Glutamatergic neuron (in vitro differentiated cells): ENCODE measurements at regions not wholly inside any gene's neighbourhood (a gene's known extent, or its start where the extent isn't known, plus 50 kb on each side); places are given as distances from the start of the nearest gene placed in this dataset.

Experiments
- DNase-seq: peaks from one replicate; pipeline ENCODE4 v3.0.0; 2022
- H3K27ac Mint-ChIP-seq: one replicate; pipeline ENCODE4 v1.8.0; 2020; ENCODE audit warnings: mild to moderate bottlenecking, mixed read lengths, inconsistent platforms; ENCODE audit not compliant: unreplicated experiment
- H3K27me3 Mint-ChIP-seq: one replicate; pipeline ENCODE4 v1.8.0; 2020; ENCODE audit warnings: mild to moderate bottlenecking, moderate library complexity, mixed read lengths, inconsistent platforms; ENCODE audit not compliant: unreplicated experiment
- H3K36me3 Mint-ChIP-seq: one replicate; pipeline ENCODE4 v1.8.0; 2020; ENCODE audit warnings: mild to moderate bottlenecking, mixed read lengths, inconsistent platforms; ENCODE audit not compliant: unreplicated experiment
- H3K4me1 Mint-ChIP-seq: one replicate; pipeline ENCODE4 v1.8.0; 2020; ENCODE audit warnings: mild to moderate bottlenecking, low read depth, mixed read lengths, inconsistent platforms; ENCODE audit not compliant: unreplicated experiment
- H3K4me3 Mint-ChIP-seq: one replicate; pipeline ENCODE4 v1.8.0; 2020; ENCODE audit warnings: mild to moderate bottlenecking, mixed read lengths, inconsistent platforms; ENCODE audit not compliant: unreplicated experiment
- H3K9me3 Mint-ChIP-seq: one replicate; pipeline ENCODE4 v1.8.0; 2020; ENCODE audit warnings: mild to moderate bottlenecking, moderate library complexity, mixed read lengths, inconsistent platforms; ENCODE audit not compliant: unreplicated experiment
- CTCF ChIP-seq: fragments of 200-600 bp; sonication (generic); IDR thresholded peaks from one replicate; pipeline ENCODE4 v1.5.0; 2021; ENCODE audit not compliant: partially characterized antibody, unreplicated experiment

DNA sequence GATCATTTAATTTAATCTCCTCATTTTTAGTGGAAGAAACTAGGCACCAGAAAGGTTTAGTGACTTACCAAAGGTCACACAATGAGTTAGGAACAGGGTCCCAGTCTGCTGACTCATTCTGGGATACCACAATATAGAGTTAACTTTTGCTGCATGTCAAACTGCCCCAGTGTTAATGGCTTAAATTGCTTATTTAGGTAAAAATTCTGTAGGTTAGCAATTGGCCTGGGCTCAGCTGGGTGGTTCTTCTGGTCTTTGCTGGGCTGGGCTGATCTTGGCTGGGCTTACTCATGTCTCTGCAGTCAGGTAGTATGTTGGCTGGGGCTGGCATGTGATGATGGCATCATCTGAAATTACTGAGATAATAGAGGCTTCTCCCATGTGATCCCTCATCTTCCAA, 111.6 kb downstream of the EMX2 start:
- Mint-ChIP-seq H3K36me3 (peaks cover 10% of the 10 kb centered on the region), H3K27me3 (peaks cover 3% of the 10 kb centered on the region), H3K4me3 (no peak overlapping the region), H3K27ac (no peak overlapping the region), H3K4me1 (no peaks in the 10 kb centered on the region), H3K9me3 (peaks cover 2% of the 10 kb centered on the region)
- no peak for TF ChIP-seq CTCF
- DNase-seq: no peak

DNA sequence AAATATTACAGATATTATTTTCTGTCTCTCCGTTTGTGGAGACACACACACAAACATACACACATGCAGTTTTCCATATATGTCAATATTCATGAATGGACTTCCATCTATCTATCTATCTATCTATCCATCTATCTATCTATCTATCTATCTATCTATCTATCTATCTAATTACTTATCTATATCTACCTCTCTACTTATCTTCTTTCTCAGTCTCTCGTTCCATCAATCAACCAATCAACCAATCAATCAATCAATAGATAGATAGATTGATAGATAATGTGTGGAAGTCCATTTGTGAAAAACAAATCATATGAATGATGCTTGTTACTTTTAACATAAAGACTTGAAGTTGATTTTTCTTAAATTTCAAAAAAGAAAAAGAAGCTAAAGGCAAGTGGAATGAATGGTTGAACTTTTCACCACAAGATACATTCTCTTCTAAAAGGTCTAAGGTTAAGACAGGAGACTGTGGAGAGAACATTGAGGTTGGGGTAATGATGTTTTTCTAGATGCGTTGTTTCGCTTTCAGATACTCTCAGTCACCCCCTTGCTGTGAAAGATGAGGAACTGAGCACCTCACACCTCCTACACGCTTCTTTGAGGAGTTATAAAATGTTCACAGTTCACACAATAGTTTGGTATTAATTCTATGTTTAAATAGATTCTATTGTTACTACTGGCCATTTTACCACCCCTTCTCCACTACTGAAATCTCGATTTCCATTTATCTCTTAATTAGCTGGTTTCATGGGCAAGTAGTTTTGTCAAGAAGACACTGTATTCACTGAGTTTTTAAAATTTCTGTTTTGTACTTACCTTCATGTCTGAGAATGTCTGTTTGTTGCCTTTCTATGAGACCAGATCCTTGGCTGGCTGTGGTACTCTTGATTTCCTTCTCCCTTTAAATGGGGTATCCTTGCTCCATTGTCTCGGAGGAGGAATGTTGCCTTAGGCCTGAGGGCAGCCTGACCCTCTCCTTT, 114.1 kb downstream of the EMX2 start:
- Mint-ChIP-seq H3K27ac (no peak overlapping the region), H3K9me3 (no peaks in the 10 kb centered on the region), H3K4me3 (no peak overlapping the region), H3K4me1 (no peaks in the 10 kb centered on the region), H3K36me3 (peaks cover 4% of the 10 kb centered on the region), H3K27me3 (no peaks in the 10 kb centered on the region)
- DNase-seq: no peak
- TF ChIP-seq CTCF: no peak

DNA sequence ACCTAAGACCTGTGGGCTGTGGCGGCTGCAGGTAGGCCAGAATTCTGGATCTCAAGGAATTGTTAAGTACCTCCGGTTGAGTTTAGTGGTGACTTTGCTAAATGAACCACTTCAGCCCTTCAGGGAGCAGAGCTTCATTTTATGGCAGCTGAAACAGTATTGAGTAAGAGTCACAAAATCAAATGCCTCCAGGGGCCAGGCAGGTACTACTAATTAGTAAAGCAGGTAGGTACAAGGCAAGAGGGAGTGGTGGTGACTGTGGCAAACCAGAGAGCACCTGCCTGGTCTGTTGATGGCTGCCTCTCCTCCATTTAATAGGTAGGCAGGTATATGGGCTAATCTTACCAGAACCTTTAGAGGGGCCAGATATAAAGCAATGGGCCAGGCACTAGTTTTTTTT, 118.8 kb downstream of the EMX2 start:
- Mint-ChIP-seq H3K27ac (no peak overlapping the region), H3K4me3 (no peak overlapping the region), H3K4me1 (peaks cover 8% of the 10 kb centered on the region), H3K27me3 (no peaks in the 10 kb centered on the region), H3K9me3 (peaks cover 5% of the 10 kb centered on the region), H3K36me3 (no peaks in the 10 kb centered on the region)
- no peak for TF ChIP-seq CTCF
- DNase-seq: no peak

DNA sequence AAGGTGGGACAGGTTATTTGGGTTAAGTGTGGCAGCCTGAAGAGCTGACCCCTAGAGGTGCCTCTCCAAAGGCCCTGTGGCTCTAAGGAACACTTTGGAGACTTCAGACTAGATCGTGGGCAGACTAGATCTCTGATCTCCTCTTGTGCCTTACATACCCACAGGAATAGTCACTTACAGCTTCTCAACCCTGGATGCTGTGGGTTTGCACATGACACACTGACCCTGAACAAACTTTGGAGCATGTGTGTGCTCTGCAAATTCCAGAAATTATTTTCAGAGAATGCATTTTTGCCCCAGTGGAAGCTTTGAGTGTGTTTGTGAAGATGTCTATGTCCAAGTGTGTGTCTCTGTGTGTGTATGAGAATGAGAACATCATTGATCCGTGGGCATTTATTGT, 119.6 kb downstream of the EMX2 start:
- Mint-ChIP-seq H3K4me3 (no peak overlapping the region), H3K27me3 (peaks cover 6% of the 10 kb centered on the region), H3K36me3 (peaks cover 3% of the 10 kb centered on the region), H3K27ac (no peak overlapping the region), H3K4me1 (peaks cover 8% of the 10 kb centered on the region), H3K9me3 (peaks cover 10% of the 10 kb centered on the region)
- no peak for TF ChIP-seq CTCF
- DNase-seq: no peak
